Gastrocnemius medialis (tissue), 4 donors: ENCODE measurements at regions not wholly inside any gene's neighbourhood (a gene's known extent, or its start where the extent isn't known, plus 50 kb on each side); places are given as distances from the start of the nearest gene placed in this dataset.

Experiments used
- POLR2A ChIP-seq, 2 donors: fragments of 450-650 bp; IDR thresholded peaks; one replicate each; pipeline ENCODE4 v1.6.1; 2017; ENCODE audit warnings: antibody characterized with exemption in 2 of 2, mild to moderate bottlenecking in 2 of 2, moderate library complexity in 2 of 2
- TF ChIP-seq, protein P1 (sequence below), 5 experiments: fragments of 450-650 bp in 3 of 5; fragments of 200-600 bp in 2 of 5; sonication (generic) in 2 of 5; IDR thresholded peaks in 4 of 5; conservative IDR thresholded peaks in 1 of 5; 1 replicate in 4 of 5; 2 replicates in 1 of 5; pipeline ENCODE4 v1.5.1; 2016 to 2019; ENCODE audit warnings: antibody characterized with exemption in 5 of 5, mild to moderate bottlenecking in 3 of 5, moderate library complexity in 3 of 5

DNA sequence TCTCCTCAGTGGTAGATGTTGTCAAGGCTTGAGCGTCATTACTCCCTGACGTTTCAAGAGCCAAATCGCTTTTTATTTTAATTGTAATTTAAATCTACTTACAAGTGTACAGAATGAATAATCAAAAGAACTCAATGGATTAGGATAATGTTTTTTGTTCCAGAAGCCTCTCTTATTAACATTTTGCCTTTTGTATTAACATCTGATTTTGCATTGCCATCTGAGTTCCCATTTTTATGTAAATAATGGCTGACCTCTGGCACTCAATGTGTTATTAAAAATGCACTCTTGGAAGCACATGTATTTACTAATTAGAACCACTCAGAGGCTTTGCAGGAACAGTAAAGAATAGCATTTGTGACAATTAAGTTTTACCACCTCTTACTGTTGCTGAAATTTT lies 411.0 kb downstream of the EPHA5 start:
- TF ChIP-seq, protein P1, sequence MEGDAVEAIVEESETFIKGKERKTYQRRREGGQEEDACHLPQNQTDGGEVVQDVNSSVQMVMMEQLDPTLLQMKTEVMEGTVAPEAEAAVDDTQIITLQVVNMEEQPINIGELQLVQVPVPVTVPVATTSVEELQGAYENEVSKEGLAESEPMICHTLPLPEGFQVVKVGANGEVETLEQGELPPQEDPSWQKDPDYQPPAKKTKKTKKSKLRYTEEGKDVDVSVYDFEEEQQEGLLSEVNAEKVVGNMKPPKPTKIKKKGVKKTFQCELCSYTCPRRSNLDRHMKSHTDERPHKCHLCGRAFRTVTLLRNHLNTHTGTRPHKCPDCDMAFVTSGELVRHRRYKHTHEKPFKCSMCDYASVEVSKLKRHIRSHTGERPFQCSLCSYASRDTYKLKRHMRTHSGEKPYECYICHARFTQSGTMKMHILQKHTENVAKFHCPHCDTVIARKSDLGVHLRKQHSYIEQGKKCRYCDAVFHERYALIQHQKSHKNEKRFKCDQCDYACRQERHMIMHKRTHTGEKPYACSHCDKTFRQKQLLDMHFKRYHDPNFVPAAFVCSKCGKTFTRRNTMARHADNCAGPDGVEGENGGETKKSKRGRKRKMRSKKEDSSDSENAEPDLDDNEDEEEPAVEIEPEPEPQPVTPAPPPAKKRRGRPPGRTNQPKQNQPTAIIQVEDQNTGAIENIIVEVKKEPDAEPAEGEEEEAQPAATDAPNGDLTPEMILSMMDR (IDR thresholded peaks at IDR 0.05 in 4 of 5, conservative IDR thresholded peaks at IDR 0.05 in 1 of 5), result no peak
- TF ChIP-seq POLR2A (IDR thresholded peaks at IDR 0.05), result no peak
